Loucy (cell line): ENCODE measurements at regions not wholly inside any gene's neighbourhood (a gene's known extent, or its start where the extent isn't known, plus 50 kb on each side); places are given as distances from the start of the nearest gene placed in this dataset.

Experiments used
- EZH2phosphoT487 ChIP-seq: fragments of 200-600 bp; IDR thresholded peaks from 2 replicates; pipeline ENCODE4 v1.6.1; 2018; ENCODE audit warnings: antibody characterized with exemption, mild to moderate bottlenecking, moderate library complexity, borderline replicate concordance
- TF ChIP-seq, protein P1 (sequence below): fragments of 200-600 bp; sonication (generic); conservative IDR thresholded peaks from 2 replicates; pipeline ENCODE4 v1.5.1; 2014; ENCODE audit warnings: mild to moderate bottlenecking, antibody characterized with exemption, low read length

- TF ChIP-seq, protein P1, sequence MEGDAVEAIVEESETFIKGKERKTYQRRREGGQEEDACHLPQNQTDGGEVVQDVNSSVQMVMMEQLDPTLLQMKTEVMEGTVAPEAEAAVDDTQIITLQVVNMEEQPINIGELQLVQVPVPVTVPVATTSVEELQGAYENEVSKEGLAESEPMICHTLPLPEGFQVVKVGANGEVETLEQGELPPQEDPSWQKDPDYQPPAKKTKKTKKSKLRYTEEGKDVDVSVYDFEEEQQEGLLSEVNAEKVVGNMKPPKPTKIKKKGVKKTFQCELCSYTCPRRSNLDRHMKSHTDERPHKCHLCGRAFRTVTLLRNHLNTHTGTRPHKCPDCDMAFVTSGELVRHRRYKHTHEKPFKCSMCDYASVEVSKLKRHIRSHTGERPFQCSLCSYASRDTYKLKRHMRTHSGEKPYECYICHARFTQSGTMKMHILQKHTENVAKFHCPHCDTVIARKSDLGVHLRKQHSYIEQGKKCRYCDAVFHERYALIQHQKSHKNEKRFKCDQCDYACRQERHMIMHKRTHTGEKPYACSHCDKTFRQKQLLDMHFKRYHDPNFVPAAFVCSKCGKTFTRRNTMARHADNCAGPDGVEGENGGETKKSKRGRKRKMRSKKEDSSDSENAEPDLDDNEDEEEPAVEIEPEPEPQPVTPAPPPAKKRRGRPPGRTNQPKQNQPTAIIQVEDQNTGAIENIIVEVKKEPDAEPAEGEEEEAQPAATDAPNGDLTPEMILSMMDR, result no peak
- TF ChIP-seq EZH2phosphoT487, result no peak
Measured at GRCh38 chr5:124580925-124581737, 165.3 kb downstream of the ZNF608 start.
